ENCODE measurements at regions not wholly inside any gene's neighbourhood (a gene's known extent, or its start where the extent isn't known, plus 50 kb on each side); places are given as distances from the start of the nearest gene placed in this dataset.
"Not testable (repeated sequence)": the region's sequence is repeated elsewhere in the genome, so short reads cannot be mapped to it uniquely, and the experiment has no call there.

DNA sequence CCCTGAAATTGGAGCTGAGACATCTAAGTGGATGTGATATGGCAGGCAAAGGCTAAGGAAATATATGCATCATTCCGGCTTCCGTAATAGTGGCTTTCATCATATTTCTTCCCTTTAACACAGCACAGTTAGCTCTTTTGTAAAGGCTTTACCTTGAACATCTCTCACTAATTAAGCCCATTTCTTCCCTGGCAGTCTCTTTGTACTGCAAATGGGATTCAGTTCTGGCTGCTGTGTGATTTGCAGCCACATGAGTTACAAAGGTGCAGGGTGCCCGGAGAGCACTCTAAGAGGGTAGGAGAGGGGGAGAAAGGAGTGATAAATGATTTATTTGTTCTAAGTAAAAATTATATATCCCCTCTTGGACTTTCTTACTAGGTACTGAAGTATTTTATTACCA is 232.1 kb upstream of the CCDC196 start:
- DNase-seq: no peak

DNA sequence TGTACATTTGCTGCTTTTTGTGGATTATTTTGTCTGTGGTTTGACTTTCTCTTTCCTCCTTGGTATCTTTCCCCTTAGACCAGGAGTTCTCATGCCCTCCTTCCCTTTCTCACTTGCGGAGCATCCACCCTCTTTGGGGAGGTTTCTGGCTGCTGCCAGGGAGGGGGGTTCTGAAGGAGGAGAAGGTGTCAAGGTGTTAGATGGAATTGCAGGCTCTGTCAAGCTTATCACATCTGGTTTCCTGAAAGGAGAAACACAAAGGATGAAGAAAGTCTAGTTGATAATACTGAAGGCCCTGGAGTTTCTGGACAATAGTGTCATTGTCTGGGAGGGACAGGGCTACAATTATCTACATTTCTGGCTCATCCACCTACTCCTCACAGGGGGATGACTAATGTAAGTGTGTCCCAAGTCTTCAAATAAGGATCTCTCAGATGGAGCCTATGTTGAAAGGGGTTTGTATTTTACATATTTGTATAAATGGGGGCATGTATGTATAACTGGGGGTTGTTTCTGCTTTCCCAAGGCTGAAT is 217.3 kb upstream of the CCDC196 start:
- DNase-seq: no peak

DNA sequence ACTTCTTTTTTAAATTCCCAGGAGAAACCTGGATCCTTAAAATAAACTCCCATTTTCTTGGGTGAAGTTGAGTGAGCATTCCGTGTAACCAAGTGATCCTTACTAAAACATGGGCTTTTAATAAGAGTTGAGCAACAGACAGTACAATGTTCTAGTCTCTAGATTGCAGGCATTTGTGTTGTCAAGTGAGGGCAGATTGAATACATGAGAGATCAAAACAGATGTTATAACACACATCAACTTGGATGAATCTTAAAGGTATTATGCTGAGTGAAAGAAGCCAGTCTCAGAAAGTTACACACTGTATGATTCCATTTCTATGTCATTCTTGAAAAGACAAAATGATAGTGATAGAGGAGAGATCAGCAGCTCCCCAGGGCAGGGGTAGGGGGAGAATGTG is 213.9 kb upstream of the CCDC196 start:
- no peak for DNase-seq

DNA sequence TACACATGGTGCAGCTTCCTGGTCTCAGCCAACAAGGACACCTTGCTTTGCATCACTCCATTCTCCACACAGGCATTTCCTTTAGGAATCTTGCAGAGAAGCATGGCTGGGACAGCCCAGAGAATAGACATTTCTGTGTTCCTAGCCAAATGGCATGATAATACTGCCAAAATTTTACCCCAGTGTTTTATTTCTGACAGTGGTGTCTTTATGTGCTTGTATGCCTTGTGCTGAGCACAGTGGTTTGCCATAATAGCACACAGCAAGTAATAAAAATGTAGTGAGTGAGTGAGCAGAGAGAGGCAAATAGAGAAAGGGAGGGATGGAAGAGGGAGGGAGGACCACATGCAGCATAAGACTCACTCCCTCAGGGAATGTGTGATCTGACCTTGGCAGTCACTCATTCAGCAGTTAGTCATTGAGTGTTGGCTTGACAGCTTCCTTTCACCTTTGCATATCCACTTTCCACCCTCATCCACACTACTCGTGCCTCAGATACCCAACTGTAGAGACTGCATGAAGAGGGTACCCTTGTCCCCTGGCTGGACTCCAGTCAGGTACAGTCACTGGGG is 212.8 kb upstream of the CCDC196 start:
- DNase-seq: peak in 1 of 56 donors; percentile 1

DNA sequence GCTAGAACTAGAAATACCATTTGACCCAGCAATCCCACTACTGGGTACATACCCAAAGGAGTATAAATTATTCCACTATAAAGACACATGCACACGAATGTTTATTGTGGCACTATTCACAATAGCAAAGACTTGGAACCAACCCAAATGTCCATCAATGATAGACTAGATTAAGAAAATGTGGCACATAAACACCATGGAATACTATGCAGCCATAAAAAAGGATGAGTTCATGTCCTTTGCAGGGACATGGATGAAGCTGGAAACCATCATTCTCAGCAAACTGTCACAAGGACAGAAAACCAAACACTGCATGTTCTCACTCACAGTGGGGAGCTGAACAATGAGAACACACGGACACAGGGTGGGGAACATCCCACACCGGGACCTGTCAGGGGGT is 207.8 kb upstream of the CCDC196 start:
- not testable (repeated sequence) for DNase-seq

DNA sequence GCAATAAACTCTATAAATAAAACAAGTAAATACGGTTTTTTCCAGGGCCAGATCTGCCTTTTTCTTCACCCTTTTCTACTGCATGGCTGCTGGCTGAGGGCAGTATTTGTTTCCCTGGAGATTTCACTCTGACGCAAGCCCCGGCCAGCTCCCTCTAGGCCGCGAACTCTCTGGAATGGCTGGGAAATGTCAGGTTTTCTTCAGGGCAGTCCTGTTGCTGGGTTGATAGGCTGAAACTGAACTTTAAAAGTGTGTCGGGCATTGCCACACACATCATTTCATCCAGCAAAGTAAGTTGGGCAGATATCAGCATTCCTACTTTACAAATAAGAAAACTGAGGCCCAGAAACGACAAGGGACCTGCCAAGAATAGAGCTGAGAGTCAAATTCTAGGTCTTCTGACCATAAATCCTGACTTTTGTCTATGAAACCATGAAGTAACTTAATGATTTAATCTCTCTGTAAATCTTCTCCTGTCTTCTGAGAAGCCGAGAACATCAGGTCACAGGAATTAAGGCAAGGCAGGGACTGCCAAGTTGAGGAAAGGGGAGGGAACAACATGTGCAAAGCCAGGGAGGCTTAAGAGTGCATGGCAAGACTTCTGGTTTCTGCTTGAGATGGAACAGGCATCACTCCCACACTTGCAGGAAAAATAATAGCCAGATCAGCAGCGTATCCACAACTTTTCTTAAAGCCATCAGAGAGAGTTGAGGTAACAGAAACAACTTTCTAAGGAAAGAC is 205.0 kb upstream of the CCDC196 start:
- DNase-seq: peak in 23 of 56 donors; percentile 0 to 47 (median 5)

DNA sequence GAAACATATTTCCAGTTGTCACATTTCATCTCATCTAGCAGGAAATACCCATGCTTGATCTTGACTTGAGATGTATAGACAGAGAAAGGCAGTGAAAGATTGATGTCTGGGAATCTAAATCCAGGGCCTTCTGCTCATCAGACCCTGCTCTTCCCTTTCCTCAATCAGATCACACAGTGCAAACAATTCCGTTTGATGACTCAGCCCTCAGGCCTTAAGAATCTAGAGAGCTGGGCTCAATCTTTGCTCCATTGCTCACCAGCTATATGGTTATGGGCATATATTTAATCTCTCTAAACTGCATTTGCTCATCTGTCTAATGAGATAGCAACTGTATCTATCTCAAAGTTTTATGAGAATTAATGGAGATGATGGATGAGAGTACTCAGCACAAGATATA is 201.8 kb upstream of the CCDC196 start:
- no peak for DNase-seq

DNA sequence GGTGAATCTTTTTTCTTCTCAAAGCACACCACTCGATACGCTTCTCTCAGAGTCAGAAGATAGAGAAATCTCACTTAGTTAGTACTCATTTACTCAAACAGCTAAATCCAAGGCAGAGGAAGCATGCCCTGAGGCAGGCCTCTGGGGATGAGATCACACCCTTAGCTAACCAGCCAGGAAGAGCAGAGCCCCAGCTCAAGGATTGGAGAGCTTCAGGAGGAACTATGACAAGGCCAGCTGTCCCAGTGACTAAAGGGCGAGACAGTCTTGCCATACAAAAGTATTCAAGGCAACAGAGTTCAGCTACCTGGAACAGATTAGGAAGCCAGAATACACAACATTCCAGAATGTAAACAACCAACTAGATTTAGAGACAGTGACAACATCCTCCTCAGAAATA is 197.7 kb upstream of the CCDC196 start:
- DNase-seq: no peak

DNA sequence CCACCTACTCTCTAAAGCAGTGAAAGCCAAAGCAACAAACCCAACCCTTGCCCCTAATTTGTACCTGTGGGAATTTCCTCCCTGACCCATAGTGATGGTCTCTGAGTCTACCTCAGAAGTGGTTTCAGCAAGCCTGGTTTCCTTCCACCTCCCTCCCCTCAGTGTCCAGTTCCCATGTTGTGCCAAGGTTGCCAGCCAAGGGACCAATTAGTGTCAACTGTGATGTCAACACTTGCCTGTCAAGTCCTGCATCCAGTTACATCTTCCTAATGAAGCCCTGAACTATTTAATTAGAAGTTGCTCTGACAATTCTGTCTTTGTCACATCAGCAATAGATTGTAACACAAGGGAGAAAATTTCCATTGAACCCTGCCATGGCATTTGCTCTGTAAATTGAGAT is 194.4 kb upstream of the CCDC196 start:
- no peak for DNase-seq

DNA sequence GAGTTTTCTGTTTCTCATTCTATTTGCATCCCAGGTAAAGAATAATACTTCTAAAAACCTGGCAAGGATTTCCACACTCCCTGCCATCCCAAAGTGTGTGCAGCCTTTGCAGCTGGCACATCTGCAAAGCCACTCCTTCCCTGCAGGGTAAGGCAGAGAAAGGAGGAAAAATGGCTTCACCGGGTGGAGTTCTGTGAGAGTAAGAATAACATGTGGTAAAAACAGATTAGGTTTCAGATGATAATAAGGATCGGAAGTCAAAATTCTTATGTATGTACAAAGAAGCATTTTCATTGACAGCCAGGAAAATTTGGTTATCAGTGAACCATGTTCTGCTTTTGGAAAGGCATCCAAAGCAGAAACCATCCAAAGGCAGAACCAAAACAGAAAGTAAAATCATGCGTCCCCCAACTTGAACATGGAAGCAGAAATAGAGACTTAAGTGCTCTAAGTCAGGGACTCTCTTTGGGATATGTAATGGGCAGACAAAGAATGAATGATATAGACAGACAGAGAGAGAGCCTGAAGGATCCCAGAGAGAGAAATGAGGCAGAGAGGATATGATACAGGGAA is 192.6 kb upstream of the CCDC196 start:
- no peak for DNase-seq

DNA sequence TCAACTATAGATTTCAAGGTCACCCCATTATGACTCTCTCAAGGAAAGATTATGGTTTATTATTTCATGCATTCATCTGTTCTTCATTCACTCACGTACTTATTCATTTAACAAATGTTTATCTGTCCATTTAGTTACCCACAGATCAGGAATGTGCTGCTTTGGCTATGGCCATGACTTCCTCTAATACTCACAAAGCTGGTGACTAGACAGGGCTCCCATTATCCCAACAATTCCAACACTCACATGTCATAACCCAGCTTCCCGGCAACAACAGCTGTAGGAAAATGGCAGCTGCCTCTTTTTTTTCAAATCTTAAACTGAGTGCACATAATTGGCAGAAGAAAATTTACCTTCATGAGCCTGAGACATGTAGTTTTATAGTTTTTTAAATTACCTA is 190.8 kb upstream of the CCDC196 start:
- DNase-seq: no peak

DNA sequence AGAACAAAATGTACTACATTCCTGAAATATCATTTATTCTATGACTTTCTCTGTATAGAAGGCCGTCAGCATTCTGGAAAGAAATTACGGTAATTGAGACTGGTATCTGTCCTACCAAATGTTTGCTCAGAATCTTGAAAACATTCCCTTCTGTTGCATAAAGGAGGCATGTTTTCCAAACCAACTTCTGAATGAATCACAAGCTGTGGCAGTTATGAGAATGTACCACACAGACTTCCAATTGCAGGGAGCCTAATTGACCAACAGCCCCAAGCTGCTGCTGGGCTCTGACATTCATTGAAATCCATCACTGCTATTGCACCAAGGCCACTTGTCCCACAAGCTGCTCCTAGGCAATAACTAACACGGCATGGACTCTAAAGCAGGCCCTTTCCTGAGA is 185.3 kb upstream of the CCDC196 start:
- DNase-seq: no peak

DNA sequence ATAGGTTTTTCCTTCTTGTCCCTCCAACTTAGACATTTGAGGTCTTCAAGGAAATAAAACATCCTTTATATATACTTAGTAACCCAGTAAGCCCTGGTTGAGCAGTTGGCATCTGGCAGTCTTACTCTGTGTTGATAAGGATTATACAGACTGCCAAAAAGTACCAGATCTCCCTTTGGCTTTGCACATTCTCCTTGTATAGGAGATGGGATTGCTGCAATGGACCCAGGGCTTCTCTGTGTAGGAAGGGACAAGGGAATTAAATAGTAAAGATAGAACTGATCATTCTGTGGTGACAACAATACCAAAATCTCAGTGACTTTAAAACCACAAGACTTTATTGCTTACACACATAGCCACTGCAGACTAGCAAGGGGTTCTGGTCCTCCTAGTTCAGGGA is 180.1 kb upstream of the CCDC196 start:
- DNase-seq: no peak

DNA sequence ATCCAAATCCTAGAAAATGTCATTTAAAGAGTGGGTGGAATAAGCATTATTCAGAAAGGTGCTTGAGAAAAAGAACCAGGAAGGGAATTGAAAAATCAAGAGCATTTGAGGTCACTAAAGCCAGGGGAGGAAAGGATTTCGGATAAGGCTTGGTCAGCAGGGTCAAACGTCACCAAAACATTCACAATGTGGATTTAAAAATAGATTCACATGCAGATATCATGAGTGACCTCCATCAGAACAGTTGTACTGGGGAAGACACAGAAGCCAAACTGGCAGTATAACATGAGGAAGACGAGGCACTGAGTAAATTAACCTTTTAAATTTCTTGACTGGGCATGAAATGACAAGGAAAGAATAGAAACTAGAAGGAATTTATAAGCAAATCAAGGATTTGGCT is 175.1 kb upstream of the CCDC196 start:
- DNase-seq: no peak

DNA sequence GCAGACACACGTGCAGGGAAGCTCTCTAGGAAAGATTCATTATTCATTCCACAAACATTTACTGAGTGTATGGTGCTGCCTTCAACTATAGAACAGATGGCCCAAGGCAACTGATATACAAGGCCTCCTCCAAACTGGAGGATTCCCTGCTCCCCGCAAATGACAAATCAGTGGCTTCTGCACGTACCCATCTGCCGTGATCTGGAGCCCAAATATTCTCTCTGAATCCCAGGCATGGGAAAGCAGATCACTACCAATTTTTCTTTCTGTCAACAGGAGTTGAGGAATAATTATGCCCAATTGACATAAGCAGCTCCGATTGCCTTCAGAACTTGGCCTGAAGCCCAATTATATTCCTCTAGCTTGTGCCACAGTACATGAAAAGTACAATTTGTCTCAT is 174.2 kb upstream of the CCDC196 start:
- no peak for DNase-seq

DNA sequence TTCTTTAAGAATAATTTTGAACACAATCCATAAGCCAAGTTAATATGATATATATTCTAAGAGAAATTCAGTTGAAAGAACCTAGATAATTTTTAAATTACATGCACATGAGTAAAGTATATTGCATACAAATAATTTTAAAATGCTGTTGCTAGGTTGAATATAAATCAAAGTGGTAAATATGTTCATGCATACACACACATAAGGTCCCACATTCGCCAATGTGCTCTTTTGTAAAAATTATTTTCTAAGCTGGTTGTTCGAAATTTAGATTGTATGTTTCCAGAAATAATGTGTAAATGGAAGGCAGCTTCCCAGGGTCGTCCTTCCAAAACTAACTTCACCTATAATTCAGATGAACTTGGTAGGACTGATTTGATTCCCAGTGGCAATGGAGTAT is 173.7 kb upstream of the CCDC196 start:
- no peak for DNase-seq

DNA sequence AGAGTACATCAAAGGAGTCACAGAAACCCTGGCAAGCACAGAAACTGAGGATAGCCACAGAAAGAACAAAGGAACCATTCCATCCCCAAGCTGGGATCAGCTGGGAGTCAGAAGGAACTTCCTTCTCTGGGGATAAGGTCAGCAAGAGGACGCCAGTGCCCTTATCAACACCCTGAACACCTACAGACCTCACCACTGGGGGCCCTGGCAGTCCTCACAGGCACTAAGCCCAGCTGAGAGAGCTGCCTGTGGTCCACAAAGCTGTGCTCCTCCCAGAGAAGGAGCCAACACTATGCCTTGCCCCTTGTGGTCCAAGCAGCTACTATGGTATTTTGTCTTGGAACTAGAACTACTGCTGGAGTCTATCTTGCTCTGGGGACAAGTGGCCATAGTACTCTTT is 171.1 kb upstream of the CCDC196 start:
- no peak for DNase-seq

DNA sequence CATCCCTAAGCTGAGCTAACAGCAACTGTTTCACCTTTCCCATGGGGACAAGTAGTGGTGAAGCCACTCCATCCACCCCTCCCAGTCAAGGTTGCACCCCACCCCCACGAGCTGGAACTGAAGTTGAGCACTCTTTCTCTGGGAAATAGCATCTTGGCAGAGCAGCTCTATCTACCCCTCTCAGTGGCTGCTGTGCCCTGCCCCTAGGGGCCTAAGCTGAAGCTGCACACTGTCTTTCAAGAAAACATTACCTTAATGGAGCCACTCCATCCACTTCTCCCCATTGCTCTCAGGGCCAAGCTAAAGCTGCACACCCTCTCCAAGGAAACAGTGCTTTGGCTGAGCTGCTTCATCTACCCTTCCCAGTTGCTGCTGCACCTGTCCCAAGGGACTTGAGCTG is 170.6 kb upstream of the CCDC196 start:
- no peak for DNase-seq

DNA sequence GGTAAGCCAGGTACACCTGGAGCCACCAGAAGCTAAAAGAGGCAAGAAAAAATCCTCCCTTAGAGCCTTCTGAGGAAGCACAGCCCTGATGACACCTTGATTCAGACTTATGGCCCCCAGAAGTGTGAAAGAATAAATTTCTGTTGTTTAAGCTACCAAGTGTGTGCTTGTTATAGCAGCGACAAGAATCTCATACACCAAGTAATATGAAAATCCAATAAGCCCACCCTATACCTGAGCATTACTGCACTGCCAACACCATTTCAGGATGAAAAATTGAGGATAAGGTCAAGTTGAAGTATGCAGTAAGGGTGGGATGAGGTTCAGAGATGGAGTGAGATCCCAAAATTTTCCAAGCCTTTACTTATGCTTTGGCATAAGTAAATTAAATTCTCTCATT is 163.6 kb upstream of the CCDC196 start:
- no peak for DNase-seq

DNA sequence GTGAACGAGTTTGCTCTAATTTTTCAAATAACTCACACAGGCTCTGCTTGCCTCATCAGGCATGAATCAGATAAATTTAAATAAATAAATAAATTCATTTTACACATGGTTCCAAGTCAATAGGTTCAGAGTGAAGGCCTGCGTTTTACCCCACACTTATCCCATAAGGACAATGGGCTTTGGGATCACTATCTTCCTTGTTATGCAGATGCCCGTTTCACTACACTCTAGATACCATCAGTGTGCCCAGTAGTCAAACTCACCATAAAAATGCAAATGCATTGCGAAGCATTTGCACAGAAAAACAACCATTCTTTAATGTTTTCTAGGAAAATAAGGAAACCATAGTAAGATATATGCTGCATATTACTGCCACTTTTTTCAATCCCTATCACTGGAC is 155.9 kb upstream of the CCDC196 start:
- DNase-seq: no peak

DNA sequence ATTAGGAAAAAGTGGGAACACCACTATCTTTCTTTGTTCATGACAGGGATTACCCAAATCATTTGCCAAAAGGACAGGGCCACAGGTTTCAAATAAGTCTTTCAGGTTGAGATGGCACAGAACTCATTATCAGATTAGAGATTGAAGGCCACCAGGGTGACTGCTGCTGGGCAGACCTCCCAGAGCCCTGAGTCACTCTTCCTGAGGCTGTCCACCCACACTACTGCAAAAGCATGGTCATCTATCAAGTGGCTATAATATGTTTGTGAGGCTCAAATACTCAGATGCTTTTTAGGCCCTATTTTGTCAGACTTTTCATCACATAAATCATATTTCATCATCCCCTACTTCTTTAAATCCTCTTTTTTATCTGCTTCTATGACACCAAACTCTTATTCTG is 155.3 kb upstream of the CCDC196 start:
- DNase-seq: no peak

DNA sequence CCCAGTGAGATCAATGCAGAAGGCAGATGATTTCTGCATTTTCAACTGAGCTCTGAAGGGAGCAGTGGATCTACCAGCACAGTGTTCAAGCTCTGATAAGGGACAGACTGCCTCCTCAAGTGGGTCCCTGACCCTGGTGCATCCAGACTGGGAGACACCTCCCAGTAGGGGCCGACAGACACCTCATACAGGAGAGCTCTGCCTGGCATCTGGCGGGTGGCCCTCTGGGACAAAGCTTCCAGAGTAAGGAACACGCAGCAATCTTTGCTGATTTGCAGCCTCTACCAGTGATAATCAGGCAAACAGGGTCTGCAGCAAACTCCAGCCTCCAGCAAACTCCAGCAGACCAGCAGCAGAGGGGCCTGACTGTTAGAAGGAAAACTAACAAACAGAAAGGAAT is 152.9 kb upstream of the CCDC196 start:
- not testable (repeated sequence) for DNase-seq

DNA sequence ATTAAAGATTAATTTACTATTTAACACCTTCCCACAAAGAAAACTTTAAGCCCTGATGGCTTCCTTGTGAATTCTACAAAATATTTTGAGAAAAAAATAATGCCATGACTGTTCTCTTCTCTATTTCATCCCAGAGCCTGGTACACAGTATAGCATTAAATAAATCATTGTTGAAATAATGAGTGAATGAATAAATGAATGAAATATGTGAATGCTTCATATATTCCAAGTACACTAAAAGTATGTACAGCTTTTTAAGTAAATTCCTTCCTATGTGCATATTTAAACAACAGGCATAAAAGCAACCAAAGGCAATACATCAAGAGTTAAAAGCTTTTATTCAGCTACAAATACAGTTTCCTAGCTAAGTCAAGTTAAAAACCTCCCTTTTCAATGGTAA is 144.9 kb upstream of the CCDC196 start:
- DNase-seq: no peak

Data from nucleus accumbens (tissue), 56 donors.